Osteocyte (in vitro differentiated cells): ENCODE measurements at regions not wholly inside any gene's neighbourhood (a gene's known extent, or its start where the extent isn't known, plus 50 kb on each side); places are given as distances from the start of the nearest gene placed in this dataset.

ENCODE experiments used
- DNase-seq: peaks from one replicate; pipeline ENCODE4 v3.0.0; 2021; ENCODE audit warnings: mixed read lengths; ENCODE audit not compliant: unreplicated experiment; ENCODE audit errors: extremely low spot score
- H3K27ac Mint-ChIP-seq: one replicate; pipeline ENCODE4 v1.8.0; 2021; ENCODE audit warnings: mild to moderate bottlenecking, mixed read lengths; ENCODE audit not compliant: unreplicated experiment
- H3K27me3 Mint-ChIP-seq: one replicate; pipeline ENCODE4 v1.8.0; 2021; ENCODE audit warnings: mixed read lengths; ENCODE audit not compliant: unreplicated experiment
- H3K36me3 Mint-ChIP-seq: one replicate; pipeline ENCODE4 v1.8.0; 2021; ENCODE audit warnings: mixed read lengths; ENCODE audit not compliant: unreplicated experiment
- H3K4me1 Mint-ChIP-seq: one replicate; pipeline ENCODE4 v1.8.0; 2021; ENCODE audit warnings: mixed read lengths; ENCODE audit not compliant: unreplicated experiment
- H3K4me3 Mint-ChIP-seq: one replicate; pipeline ENCODE4 v1.8.0; 2021; ENCODE audit warnings: mild to moderate bottlenecking, moderate library complexity, mixed read lengths; ENCODE audit not compliant: unreplicated experiment
- H3K9me3 Mint-ChIP-seq: one replicate; pipeline ENCODE4 v1.8.0; 2021; ENCODE audit warnings: mixed read lengths; ENCODE audit not compliant: unreplicated experiment
- TF ChIP-seq, protein P1 (sequence below): fragments of 200-600 bp; sonication (generic); IDR thresholded peaks from 2 replicates; pipeline ENCODE4 v1.5.0; 2021; ENCODE audit warnings: antibody characterized with exemption, mild to moderate bottlenecking, moderate library complexity

DNA sequence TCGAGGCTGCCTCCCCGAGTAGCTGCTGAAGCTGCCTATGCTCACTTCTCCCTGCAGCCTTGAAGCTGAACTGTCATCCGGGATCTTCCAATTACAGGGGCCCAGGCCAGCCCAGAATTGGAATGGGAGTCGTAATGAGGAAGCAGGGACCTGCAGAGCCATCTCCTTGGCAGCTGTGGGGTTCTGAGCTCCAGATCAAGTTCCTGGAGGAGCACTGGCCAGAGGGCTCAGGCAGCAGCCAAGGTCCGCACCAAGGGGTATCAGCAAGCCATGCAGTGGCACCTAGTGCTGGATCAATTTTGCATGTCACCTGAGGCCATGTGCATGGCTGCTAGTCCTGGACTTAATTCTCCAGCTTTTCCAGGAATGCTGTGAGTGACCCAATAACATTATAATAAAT lies 163.2 kb upstream of the TSHZ2 start:
- peaks cover 11% of the 10 kb centered on the region for H3K9me3 Mint-ChIP-seq
- H3K4me1 Mint-ChIP-seq, result no peaks in the 10 kb centered on the region
- no peak overlapping the region for H3K27ac Mint-ChIP-seq
- H3K27me3 Mint-ChIP-seq, result no peaks in the 10 kb centered on the region
- no peak for DNase-seq
- TF ChIP-seq, protein P1, sequence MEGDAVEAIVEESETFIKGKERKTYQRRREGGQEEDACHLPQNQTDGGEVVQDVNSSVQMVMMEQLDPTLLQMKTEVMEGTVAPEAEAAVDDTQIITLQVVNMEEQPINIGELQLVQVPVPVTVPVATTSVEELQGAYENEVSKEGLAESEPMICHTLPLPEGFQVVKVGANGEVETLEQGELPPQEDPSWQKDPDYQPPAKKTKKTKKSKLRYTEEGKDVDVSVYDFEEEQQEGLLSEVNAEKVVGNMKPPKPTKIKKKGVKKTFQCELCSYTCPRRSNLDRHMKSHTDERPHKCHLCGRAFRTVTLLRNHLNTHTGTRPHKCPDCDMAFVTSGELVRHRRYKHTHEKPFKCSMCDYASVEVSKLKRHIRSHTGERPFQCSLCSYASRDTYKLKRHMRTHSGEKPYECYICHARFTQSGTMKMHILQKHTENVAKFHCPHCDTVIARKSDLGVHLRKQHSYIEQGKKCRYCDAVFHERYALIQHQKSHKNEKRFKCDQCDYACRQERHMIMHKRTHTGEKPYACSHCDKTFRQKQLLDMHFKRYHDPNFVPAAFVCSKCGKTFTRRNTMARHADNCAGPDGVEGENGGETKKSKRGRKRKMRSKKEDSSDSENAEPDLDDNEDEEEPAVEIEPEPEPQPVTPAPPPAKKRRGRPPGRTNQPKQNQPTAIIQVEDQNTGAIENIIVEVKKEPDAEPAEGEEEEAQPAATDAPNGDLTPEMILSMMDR, result no peak
- no peak overlapping the region for H3K4me3 Mint-ChIP-seq
- no peaks in the 10 kb centered on the region for H3K36me3 Mint-ChIP-seq

DNA sequence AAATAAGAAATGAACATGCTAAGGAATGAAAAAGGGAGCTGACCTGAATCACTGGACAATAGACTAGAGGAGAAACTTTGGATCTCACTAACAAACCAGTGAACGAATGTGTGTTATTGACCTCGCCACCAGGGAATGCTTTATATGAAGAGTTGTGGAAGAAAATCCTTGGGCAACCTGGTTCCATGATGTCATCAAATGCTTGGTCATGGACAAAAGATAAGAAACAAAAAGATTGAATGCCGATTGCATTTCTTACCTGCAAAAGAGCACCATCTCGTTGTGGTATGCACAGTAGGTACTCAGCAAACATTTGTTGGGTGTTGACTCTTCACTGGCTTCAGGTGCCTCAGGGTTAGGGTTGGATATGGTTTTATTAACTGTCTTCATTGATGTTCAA lies 165.2 kb upstream of the TSHZ2 start:
- Mint-ChIP-seq H3K27ac (no peak overlapping the region), H3K27me3 (no peaks in the 10 kb centered on the region), H3K4me1 (no peaks in the 10 kb centered on the region), H3K9me3 (no peaks in the 10 kb centered on the region), H3K36me3 (no peaks in the 10 kb centered on the region), H3K4me3 (no peak overlapping the region)
- TF ChIP-seq, protein P1, result no peak
- DNase-seq, result no peak

DNA sequence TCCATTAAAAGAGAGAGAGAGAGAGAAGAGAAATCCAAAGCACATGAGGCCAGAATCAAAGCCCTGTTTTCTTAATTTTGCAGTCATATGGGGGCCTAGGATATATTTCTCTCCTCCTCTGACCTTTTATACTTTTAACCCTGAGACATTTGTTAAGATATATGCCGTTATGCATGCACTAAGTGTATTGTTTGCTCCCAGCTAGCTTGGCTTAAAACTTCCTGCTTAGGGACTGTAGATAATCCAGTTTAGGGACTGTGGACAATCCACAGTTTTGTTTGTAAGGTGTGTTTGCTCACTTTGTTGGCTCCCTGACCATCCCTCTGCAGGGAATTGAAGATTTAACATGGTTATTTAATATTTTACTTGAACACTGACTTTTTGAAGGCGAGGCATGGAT lies 166.3 kb upstream of the TSHZ2 start:
- Mint-ChIP-seq H3K27ac (no peak overlapping the region), H3K4me3 (no peak overlapping the region), H3K27me3 (no peaks in the 10 kb centered on the region), H3K36me3 (no peaks in the 10 kb centered on the region), H3K9me3 (no peaks in the 10 kb centered on the region), H3K4me1 (no peaks in the 10 kb centered on the region)
- TF ChIP-seq, protein P1, result no peak
- no peak for DNase-seq

DNA sequence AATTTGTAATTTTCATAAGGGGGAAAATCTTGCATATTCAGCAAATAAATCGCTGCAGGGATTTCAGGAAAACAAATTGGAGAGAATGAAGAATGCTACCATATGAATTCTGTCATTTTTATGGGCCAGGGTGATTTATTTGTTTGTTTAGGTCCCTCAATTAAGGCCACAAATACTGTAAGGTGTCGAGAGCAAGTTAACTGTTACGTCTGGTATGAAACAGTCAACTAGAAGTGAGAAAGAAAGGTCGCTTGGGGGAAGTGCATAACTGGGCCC lies 166.9 kb upstream of the TSHZ2 start:
- Mint-ChIP-seq H3K4me3 (no peak overlapping the region), H3K9me3 (no peaks in the 10 kb centered on the region), H3K36me3 (no peaks in the 10 kb centered on the region), H3K4me1 (no peaks in the 10 kb centered on the region), H3K27me3 (no peaks in the 10 kb centered on the region), H3K27ac (no peak overlapping the region)
- TF ChIP-seq, protein P1, result no peak
- no peak for DNase-seq

DNA sequence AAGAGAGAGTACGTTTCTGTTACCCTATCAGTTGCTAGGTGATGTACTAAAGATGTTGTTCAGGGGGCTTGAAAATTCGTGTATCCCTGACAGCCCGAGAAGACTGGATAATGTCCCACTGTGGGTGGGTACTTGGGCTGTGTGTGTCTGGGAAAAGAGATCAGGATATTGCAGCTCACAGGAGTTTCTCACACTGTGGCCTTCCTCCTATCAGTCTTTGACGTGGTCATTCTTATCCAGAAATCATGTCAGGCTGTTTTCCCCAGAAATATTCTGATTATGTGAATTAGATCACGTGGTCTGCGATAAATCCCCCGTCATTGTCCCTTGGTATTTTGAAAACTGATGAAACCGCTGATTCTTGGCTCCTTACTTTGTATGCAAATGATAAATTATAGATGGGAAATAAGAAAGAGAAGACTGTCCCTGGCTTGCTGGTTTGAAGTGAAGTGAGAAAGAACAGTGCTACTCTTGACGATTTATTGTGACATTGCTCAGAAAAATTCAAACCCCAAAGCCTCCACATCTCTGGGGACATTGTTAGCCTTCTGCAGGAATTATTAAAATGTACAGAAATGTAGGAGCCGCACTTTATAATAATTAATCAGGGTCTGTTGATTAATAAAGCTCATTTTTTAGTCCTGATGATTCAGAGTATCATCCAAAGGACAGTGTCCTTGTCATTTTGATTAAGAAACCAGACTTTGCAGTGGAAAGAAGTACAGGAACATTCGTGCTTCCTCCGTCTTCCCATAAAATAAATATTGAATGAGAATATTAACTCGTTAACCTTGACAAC lies 167.5 kb upstream of the TSHZ2 start:
- no peaks in the 10 kb centered on the region for H3K27me3 Mint-ChIP-seq
- DNase-seq, result no peak
- TF ChIP-seq, protein P1, result no peak
- H3K9me3 Mint-ChIP-seq, result no peaks in the 10 kb centered on the region
- H3K4me1 Mint-ChIP-seq, result no peaks in the 10 kb centered on the region
- no peak overlapping the region for H3K4me3 Mint-ChIP-seq
- H3K27ac Mint-ChIP-seq, result no peak overlapping the region
- H3K36me3 Mint-ChIP-seq, result no peaks in the 10 kb centered on the region
